WERI-Rb-1 (cell line): ENCODE measurements at regions not wholly inside any gene's neighbourhood (a gene's known extent, or its start where the extent isn't known, plus 50 kb on each side); places are given as distances from the start of the nearest gene placed in this dataset.

Experiments
- DNase-seq: peaks from one replicate; pipeline ENCODE4 v3.0.0-alpha.2; 2020
- H3K27ac ChIP-seq: fragments of 250-450 bp; sonication (Bioruptor Pico); 2 replicates; pipeline ENCODE4 v1.5.1; 2020; ENCODE audit warnings: mild to moderate bottlenecking, moderate library complexity
- H3K27me3 ChIP-seq: fragments of 250-450 bp; sonication (Bioruptor Pico); 2 replicates; pipeline ENCODE4 v1.5.1; 2021; ENCODE audit warnings: mild to moderate bottlenecking, low read depth, moderate library complexity; ENCODE audit not compliant: insufficient read depth, severe bottlenecking
- H3K36me3 ChIP-seq: fragments of 250-450 bp; sonication (Bioruptor Pico); 2 replicates; pipeline ENCODE4 v1.5.1; 2020; ENCODE audit warnings: mild to moderate bottlenecking, moderate library complexity
- H3K4me3 ChIP-seq: 2 replicates; pipeline ENCODE4 v1.5.1; 2011; ENCODE audit warnings: low read depth, mild to moderate bottlenecking, control low read depth, low read length
- H3K9me3 ChIP-seq: fragments of 250-450 bp; sonication (Bioruptor Pico); 2 replicates; pipeline ENCODE4 v1.5.1; 2021; ENCODE audit warnings: mild to moderate bottlenecking, moderate library complexity; ENCODE audit not compliant: severe bottlenecking
- TF ChIP-seq, protein P1 (sequence below): IDR thresholded peaks from 2 replicates; pipeline ENCODE4 v1.5.1; 2011; ENCODE audit warnings: low read depth, mild to moderate bottlenecking, control low read depth, inconsistent platforms, low read length

DNA sequence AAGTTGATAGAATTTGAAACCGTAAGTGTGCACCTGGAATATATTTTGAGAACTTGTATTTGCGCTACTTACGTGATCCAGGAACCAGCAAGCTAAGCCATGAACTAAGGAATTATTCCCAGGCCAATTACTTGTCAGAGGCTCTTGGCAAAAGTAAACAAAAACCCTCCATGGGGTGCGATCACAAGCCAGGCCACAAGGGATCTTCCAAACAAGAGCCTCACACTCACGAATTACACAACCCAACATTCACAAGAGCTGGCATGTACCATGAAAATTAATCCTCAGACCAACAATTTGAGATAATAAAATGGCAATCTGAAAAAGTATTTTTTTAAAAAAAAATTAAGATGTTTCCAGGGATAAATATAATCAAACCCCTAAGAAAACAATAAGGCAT lies 467.0 kb upstream of the AKR1E2 start:
- DNase-seq = no peak

GRCh38 chr10:4357911-4358310 lies 468.1 kb upstream of the AKR1E2 start:
- Histone ChIP-seq H3K4me3 (no peak overlapping the region), H3K27me3 (no peaks in the 10 kb centered on the region), H3K27ac (no peak overlapping the region), H3K9me3 (no peaks in the 10 kb centered on the region), H3K36me3 (no peaks in the 10 kb centered on the region)
- DNase-seq = no peak
- TF ChIP-seq, protein P1, sequence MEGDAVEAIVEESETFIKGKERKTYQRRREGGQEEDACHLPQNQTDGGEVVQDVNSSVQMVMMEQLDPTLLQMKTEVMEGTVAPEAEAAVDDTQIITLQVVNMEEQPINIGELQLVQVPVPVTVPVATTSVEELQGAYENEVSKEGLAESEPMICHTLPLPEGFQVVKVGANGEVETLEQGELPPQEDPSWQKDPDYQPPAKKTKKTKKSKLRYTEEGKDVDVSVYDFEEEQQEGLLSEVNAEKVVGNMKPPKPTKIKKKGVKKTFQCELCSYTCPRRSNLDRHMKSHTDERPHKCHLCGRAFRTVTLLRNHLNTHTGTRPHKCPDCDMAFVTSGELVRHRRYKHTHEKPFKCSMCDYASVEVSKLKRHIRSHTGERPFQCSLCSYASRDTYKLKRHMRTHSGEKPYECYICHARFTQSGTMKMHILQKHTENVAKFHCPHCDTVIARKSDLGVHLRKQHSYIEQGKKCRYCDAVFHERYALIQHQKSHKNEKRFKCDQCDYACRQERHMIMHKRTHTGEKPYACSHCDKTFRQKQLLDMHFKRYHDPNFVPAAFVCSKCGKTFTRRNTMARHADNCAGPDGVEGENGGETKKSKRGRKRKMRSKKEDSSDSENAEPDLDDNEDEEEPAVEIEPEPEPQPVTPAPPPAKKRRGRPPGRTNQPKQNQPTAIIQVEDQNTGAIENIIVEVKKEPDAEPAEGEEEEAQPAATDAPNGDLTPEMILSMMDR = no peak

More for the DNA sequence above, 467.0 kb upstream of the AKR1E2 start:
- Histone ChIP-seq H3K9me3 (no peaks in the 10 kb centered on the region), H3K27ac (no peak overlapping the region), H3K36me3 (no peaks in the 10 kb centered on the region), H3K27me3 (no peaks in the 10 kb centered on the region), H3K4me3 (no peak overlapping the region)
- TF ChIP-seq, protein P1 = no peak

DNA sequence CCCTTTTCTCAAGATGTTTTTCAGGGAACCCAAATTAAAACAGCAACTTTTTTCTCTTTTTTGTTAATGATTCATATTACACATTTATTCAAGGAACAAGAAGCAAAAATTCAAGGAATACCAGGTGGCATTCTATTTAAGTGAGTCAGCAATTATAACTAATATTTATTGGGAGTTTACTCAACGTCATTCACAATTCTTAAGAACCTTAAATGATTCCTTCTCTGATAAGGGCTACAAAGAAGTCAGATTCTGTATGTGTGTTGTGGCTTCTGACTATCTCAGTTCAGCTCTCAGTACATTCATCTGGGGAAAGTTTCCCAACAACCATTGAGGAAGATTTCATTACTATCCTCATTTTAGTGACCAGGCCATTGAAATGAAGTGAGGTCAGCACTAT lies 470.7 kb upstream of the AKR1E2 start:
- H3K36me3 ChIP-seq = no peaks in the 10 kb centered on the region
- H3K27ac ChIP-seq = no peak overlapping the region
- TF ChIP-seq, protein P1 = no peak
- no peak for DNase-seq
- no peaks in the 10 kb centered on the region for H3K27me3 ChIP-seq
- H3K9me3 ChIP-seq = no peaks in the 10 kb centered on the region
- no peak overlapping the region for H3K4me3 ChIP-seq

GRCh38 chr10:4354382-4354812 lies 471.6 kb upstream of the AKR1E2 start:
- H3K4me3 ChIP-seq = no peak overlapping the region
- H3K9me3 ChIP-seq = no peaks in the 10 kb centered on the region
- no peaks in the 10 kb centered on the region for H3K36me3 ChIP-seq
- no peak overlapping the region for H3K27ac ChIP-seq
- DNase-seq = no peak
- TF ChIP-seq, protein P1 = no peak
- no peaks in the 10 kb centered on the region for H3K27me3 ChIP-seq

DNA sequence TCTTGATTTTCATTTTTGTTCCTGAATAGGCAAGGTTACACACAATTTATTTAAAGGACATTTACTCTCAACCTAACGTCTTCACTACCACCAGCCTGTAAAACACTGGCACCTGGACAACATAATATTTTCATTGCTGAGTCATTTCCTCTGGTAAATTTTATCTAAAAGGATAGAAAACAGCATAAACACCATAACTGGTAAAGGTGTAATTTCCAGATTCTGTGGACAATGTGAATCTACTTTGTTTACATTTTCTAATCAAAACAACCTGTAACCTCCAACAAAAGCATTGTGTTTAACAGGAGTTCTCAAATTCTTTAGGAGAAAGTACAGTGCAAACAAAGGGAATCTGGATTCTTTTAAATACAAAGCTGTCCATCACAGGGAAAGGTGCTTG lies 472.0 kb upstream of the AKR1E2 start:
- Histone ChIP-seq H3K27me3 (no peaks in the 10 kb centered on the region), H3K9me3 (no peaks in the 10 kb centered on the region), H3K27ac (no peak overlapping the region), H3K4me3 (no peak overlapping the region), H3K36me3 (no peaks in the 10 kb centered on the region)
- TF ChIP-seq, protein P1 = no peak
- DNase-seq = no peak

- H3K27me3 ChIP-seq = no peaks in the 10 kb centered on the region
- no peak for DNase-seq
- no peaks in the 10 kb centered on the region for H3K9me3 ChIP-seq
- H3K4me3 ChIP-seq = no peak overlapping the region
- no peaks in the 10 kb centered on the region for H3K36me3 ChIP-seq
- H3K27ac ChIP-seq = no peak overlapping the region
- TF ChIP-seq, protein P1 = no peak
These were observed 472.9 kb upstream of the AKR1E2 start for GRCh38 chr10:4353059-4353655.
